Kidney (tissue), 13 donors: ENCODE measurements at regions not wholly inside any gene's neighbourhood (a gene's known extent, or its start where the extent isn't known, plus 50 kb on each side); places are given as distances from the start of the nearest gene placed in this dataset.

Experiments
- DNase-seq, 5 donors: peaks; one replicate each; pipeline ENCODE4 v3.0.0-alpha.2; 2013 to 2020
- FAIRE-seq: peaks from 2 replicates; lab custom pipeline; 2012; peaks lifted over from hg19 to GRCh38; lab: Jason Lieb, UNC
- H3K27ac ChIP-seq, 2 donors: one replicate each; pipeline ENCODE4 v1.7.0; 2013; ENCODE audit warnings: low read depth in 2 of 2, low read length in 2 of 2, inconsistent platforms in 1 of 2
- H3K27me3 ChIP-seq: one replicate; pipeline ENCODE4 v1.7.1; 2013; ENCODE audit warnings: low read length, inconsistent platforms; ENCODE audit not compliant: control insufficient read depth, insufficient read depth
- H3K36me3 ChIP-seq, 3 donors: one replicate each; pipeline versions ENCODE4 v1.7.0 to v1.7.1; 2013; ENCODE audit warnings: low read length in 3 of 3, control low read depth in 1 of 3, inconsistent platforms in 1 of 3; ENCODE audit not compliant: insufficient read depth in 3 of 3, control insufficient read depth in 2 of 3
- H3K4me1 ChIP-seq, 3 donors: one replicate each; pipeline versions ENCODE4 v1.7.0 to v1.7.1; 2013; ENCODE audit warnings: low read length in 3 of 3, inconsistent platforms in 1 of 3, low read depth in 1 of 3; ENCODE audit not compliant: control insufficient read depth in 2 of 3, insufficient read depth in 2 of 3
- H3K4me3 ChIP-seq, 3 donors: one replicate each; pipeline versions ENCODE4 v1.7.0 to v1.8.1; 2013; ENCODE audit warnings: low read length in 3 of 3, control low read depth in 1 of 3, inconsistent platforms in 1 of 3
- H3K9ac ChIP-seq, 3 donors: one replicate each; pipeline versions ENCODE4 v1.7.0 to v1.7.1; 2013; ENCODE audit warnings: low read length in 3 of 3, control low read depth in 1 of 3, inconsistent platforms in 1 of 3
- H3K9me3 ChIP-seq, 3 donors: one replicate each; pipeline versions ENCODE4 v1.7.0 to v1.7.1; 2013; ENCODE audit warnings: low read length in 3 of 3, control low read depth in 1 of 3, inconsistent platforms in 1 of 3; ENCODE audit not compliant: control insufficient read depth in 2 of 3, insufficient read depth in 1 of 3
- intact Hi-C: fragments of 100-400 bp; cut with DNase I; formaldehyde crosslinking; loops from one replicate; pipeline ENCODE4 v1.11.1; 2022
- TF ChIP-seq, protein P1 (sequence below): IDR thresholded peaks from 3 replicates; pipeline ENCODE4 v1.5.1; 2012; ENCODE audit warnings: mild to moderate bottlenecking, moderate library complexity, borderline replicate concordance; ENCODE audit not compliant: insufficient read depth; ENCODE audit errors: extremely low read depth
- donor health status: control.
- donor health status: control.
- donor health status: control.
- donor health status: control.
- donor health status: control.
- donor health status: DM: yes; HTN: yes; CAD: no.
- donor health status: Normal renal cell carcinoma (clear cell type).

DNA sequence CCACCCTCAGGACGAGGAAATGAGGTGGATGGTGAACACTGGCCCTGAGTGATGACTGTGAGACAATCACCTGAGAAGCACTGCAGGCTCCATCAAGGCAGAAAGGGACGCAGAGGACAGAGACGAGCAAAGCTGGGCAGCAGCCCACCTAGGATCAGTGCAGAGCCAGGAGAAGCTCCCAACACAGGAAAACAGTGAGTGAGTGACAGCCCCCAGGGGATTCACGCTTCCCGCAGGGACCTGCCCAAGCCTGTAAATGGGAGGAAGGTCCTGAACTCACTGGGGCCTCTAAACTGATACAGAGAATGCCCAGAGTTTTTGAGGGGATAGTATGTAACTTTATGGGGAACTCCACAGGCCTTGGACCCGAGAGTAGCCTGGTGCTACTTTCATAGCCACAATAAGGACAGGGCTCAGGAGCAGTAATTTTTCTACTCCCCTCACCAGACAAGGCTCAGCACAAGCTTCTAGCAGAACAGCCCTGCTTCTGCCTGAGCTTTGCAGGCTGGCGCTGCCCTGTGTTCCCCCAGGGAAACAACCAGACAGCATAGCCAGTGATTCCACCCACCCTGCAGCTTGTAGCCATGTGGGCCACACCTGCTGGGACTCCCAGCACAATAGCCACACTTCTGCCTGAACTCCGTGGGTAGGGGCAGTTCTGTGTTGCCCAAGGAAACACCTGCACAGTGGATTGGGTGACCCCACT, 708.4 kb downstream of the POM121L12 start:
- Histone ChIP-seq H3K27me3 (no peaks in the 10 kb centered on the region), H3K4me1 (no peaks in the 10 kb centered on the region), H3K27ac (no peak overlapping the region), H3K9me3 (peaks cover 0 to 6% (median 0%) of the 10 kb centered on the region in 3 donors), H3K36me3 (no peaks in the 10 kb centered on the region), H3K4me3 (no peak overlapping the region), H3K9ac (no peak overlapping the region)
- no peak for FAIRE-seq
- intact Hi-C loops = no loop called here
- DNase-seq = no peak
- TF ChIP-seq, protein P1, sequence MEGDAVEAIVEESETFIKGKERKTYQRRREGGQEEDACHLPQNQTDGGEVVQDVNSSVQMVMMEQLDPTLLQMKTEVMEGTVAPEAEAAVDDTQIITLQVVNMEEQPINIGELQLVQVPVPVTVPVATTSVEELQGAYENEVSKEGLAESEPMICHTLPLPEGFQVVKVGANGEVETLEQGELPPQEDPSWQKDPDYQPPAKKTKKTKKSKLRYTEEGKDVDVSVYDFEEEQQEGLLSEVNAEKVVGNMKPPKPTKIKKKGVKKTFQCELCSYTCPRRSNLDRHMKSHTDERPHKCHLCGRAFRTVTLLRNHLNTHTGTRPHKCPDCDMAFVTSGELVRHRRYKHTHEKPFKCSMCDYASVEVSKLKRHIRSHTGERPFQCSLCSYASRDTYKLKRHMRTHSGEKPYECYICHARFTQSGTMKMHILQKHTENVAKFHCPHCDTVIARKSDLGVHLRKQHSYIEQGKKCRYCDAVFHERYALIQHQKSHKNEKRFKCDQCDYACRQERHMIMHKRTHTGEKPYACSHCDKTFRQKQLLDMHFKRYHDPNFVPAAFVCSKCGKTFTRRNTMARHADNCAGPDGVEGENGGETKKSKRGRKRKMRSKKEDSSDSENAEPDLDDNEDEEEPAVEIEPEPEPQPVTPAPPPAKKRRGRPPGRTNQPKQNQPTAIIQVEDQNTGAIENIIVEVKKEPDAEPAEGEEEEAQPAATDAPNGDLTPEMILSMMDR = no peak

DNA sequence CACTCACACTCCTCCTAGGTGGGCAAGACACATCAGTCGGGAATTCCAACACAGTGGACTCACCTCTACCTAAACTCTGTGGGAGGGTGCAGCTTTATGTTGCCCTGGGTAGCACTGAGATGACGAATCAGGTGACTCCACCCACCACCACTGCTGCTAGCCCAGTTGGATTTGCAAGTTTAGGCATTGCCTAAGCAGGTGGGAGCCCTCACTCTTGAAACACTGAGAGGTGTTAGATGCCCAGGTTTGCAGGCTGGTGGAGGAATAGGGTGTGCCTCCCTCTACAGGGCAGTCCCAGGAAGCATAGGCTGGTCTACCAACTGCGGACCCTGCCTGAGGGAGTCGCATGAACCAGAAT, 708.9 kb downstream of the POM121L12 start:
- TF ChIP-seq, protein P1 = no peak
- Histone ChIP-seq H3K27ac (no peak overlapping the region), H3K36me3 (no peaks in the 10 kb centered on the region), H3K4me1 (no peaks in the 10 kb centered on the region), H3K9me3 (peaks cover 0 to under 1% (median 0%) of the 10 kb centered on the region in 3 donors), H3K9ac (no peak overlapping the region), H3K27me3 (no peaks in the 10 kb centered on the region), H3K4me3 (no peak overlapping the region)
- no peak for FAIRE-seq
- DNase-seq = peak in 1 of 5 donors; percentile 0
- intact Hi-C loops = no loop called here

DNA sequence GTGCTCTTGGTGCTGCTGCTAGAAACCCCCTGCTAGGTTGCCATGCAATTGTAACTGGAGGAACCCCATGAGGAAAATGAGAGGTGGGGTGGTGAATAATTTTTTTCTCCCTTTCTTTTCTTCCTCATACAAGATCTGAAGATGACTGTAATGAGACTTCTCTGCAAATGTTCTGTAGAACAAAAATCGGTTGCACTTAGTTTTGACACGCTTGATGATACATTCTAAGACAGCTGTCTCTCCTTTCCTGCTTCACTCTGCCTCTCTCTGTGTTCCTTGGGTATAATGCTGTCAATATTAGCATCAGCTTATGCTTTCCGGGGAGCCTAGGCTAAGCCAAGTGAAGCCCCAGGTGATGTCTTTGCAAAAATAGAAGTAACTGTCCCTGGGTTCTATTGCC, 721.5 kb downstream of the POM121L12 start:
- Histone ChIP-seq H3K4me3 (no peak overlapping the region), H3K27ac (no peak overlapping the region), H3K9me3 (no peaks in the 10 kb centered on the region), H3K36me3 (no peaks in the 10 kb centered on the region), H3K4me1 (no peaks in the 10 kb centered on the region), H3K9ac (no peak overlapping the region), H3K27me3 (no peaks in the 10 kb centered on the region)
- intact Hi-C loops = no loop called here
- TF ChIP-seq, protein P1 = no peak
- FAIRE-seq = no peak
- DNase-seq = no peak

DNA sequence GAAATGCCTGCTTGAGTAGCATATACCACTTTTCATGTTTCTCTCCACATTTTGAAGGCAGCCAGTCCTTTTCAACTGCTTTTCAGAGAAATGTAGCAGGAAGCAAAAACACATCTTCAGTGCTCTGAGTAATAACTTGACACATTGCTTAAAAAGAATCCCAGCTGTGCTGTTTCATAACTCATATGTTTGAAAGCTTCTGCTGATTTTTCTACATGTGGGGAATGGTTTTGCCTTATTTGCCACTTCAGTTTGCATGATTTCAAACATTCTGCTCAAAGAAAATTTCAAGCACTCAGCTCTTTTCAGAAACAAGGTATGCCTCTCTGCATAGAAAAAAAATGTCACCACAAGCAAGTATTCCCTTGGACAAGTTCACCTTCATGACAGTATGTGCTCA, 732.8 kb downstream of the POM121L12 start:
- no peak overlapping the region for H3K9ac ChIP-seq
- DNase-seq = no peak
- H3K4me1 ChIP-seq = no peaks in the 10 kb centered on the region
- no peak for FAIRE-seq
- H3K27ac ChIP-seq = no peak overlapping the region
- intact Hi-C loops = no loop called here
- no peaks in the 10 kb centered on the region for H3K36me3 ChIP-seq
- H3K9me3 ChIP-seq = peaks cover 0 to 5% (median 0%) of the 10 kb centered on the region in 3 donors
- H3K27me3 ChIP-seq = no peaks in the 10 kb centered on the region
- no peak overlapping the region for H3K4me3 ChIP-seq
- TF ChIP-seq, protein P1 = no peak
